AG09309 (cell line): ENCODE measurements at regions not wholly inside any gene's neighbourhood (a gene's known extent, or its start where the extent isn't known, plus 50 kb on each side); places are given as distances from the start of the nearest gene placed in this dataset.

Experiments
- DNase-seq: peaks from one replicate; pipeline ENCODE4 v3.0.0-alpha.2; 2010; ENCODE audit warnings: low read depth
- H3K4me3 ChIP-seq: 2 replicates; pipeline ENCODE4 v1.5.1; 2011; ENCODE audit warnings: mild to moderate bottlenecking, low read depth, low read length, moderate library complexity; ENCODE audit not compliant: control insufficient read depth
- TF ChIP-seq, protein P1 (sequence below): IDR thresholded peaks from 2 replicates; pipeline ENCODE4 v1.5.1; 2011; ENCODE audit warnings: mild to moderate bottlenecking, low read depth, low read length, inconsistent platforms; ENCODE audit not compliant: insufficient read depth, control insufficient read depth; ENCODE audit errors: missing control alignments

DNA sequence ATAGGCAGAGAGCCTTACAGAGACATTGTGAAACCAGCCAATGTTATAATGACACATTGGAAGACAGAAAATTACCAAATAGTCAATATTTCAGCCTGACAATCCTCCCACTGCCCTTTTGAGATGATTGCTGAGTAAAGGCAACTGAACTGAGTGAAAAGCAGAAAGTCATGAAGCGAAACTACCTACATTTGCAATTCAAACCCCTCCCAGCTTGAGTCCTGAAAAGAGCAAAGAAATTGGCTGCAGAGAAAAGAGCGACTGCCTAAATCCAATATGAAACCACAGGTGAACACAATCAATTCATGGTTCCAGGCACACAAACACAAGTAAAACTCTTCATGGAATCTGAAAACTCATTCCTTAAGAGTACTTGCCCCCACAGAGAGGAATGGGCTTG is 143.4 kb upstream of the CHRM3 start:
- TF ChIP-seq, protein P1, sequence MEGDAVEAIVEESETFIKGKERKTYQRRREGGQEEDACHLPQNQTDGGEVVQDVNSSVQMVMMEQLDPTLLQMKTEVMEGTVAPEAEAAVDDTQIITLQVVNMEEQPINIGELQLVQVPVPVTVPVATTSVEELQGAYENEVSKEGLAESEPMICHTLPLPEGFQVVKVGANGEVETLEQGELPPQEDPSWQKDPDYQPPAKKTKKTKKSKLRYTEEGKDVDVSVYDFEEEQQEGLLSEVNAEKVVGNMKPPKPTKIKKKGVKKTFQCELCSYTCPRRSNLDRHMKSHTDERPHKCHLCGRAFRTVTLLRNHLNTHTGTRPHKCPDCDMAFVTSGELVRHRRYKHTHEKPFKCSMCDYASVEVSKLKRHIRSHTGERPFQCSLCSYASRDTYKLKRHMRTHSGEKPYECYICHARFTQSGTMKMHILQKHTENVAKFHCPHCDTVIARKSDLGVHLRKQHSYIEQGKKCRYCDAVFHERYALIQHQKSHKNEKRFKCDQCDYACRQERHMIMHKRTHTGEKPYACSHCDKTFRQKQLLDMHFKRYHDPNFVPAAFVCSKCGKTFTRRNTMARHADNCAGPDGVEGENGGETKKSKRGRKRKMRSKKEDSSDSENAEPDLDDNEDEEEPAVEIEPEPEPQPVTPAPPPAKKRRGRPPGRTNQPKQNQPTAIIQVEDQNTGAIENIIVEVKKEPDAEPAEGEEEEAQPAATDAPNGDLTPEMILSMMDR: no peak
- H3K4me3 ChIP-seq: no peak overlapping the region
- DNase-seq: no peak

DNA sequence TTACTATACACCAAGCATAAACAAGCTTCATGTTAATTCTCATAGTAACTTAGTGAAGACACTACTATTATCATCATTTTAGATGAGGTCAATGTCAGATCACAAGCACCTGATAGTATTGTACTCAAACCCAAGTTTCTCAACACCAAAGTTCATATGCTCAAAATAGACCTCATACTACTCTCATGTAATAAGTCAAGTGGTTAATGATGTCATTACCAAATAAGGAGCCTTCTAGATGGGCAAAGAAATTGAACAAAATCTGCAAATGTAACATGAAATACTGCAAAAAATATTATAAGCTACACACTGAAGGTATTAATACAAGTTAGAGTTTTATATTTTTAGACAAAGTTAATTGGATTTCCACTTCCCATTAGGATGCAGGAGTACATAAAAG is 144.0 kb upstream of the CHRM3 start:
- TF ChIP-seq, protein P1: no peak
- DNase-seq: no peak
- H3K4me3 ChIP-seq: no peak overlapping the region

DNA sequence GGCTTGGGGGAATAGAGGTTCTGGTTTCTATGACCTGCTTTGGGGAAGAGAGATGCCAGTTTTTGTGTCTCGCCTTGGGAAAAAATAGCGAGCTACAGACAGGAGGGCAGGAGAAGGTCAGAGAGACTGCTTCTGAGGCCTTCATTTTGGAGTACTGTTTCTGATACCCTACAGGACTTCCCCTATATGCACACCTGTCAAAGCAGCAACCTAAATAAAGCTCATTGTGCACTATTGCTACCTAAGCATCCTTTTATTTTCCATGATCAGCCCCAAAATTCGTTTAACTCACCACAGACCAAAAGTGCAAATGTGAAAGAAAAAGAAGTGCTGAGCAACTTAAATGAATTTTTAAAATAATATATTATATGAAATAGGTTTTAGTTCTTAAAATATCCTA is 145.6 kb upstream of the CHRM3 start:
- TF ChIP-seq, protein P1: no peak
- H3K4me3 ChIP-seq: no peak overlapping the region
- DNase-seq: no peak

DNA sequence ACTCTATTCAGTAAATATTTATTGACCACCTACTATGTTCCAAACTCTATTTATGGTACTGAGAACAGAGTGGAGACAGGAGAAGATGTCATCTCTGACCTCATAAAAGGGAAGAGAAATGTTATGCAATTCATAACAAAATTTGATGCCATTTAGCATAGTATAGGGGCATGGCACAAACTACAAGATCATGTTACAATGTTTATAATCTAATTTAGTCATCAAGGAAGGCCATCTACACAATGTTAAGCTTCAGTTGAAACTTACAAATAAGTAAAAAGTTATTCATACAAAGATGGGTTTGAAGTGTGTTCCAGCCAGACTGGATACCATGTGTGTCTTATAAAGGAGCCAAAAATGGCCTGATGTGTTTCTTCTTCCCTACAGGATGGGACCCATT is 146.8 kb upstream of the CHRM3 start:
- H3K4me3 ChIP-seq: no peak overlapping the region
- DNase-seq: no peak
- TF ChIP-seq, protein P1: no peak

DNA sequence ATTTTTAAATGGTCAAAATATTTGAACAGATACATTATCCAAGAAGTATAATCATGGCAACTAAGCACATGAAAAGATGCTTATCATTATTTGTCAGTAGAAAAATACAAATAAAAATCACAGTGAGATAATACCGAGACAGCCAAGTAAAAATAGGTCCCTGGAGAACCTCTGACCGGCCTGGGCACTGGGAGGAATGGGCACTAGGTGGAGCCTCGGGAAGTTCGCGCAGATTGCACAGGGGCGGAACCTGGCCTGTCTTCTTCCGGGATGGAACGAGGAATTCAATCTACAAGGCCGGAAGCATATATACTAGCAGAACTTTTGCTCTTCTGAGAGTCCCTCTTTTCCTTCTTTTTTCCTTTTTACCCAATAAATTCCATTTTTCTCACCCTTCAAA is 148.5 kb upstream of the CHRM3 start:
- TF ChIP-seq, protein P1: no peak
- no peak for DNase-seq
- no peak overlapping the region for H3K4me3 ChIP-seq

DNA sequence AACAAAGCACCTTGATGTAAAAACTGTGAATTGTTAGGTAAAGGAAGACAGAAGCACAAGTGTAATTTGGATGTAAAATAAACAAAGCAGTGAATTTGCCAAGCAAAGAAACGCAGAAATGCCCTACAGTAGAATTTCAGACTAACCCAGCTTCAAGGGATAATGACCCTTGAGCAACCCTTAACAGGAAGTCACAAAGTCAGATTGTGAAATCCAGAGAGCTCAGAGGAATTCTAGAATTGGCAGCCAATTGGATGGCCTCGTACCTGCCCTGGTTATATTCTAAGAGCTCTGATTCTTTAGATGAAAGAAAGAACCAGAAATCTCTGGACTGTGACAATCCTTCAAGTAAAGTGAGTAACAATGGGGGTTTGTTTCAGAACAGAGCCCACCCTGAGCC is 152.7 kb upstream of the CHRM3 start:
- TF ChIP-seq, protein P1: no peak
- no peak for DNase-seq
- no peak overlapping the region for H3K4me3 ChIP-seq

DNA sequence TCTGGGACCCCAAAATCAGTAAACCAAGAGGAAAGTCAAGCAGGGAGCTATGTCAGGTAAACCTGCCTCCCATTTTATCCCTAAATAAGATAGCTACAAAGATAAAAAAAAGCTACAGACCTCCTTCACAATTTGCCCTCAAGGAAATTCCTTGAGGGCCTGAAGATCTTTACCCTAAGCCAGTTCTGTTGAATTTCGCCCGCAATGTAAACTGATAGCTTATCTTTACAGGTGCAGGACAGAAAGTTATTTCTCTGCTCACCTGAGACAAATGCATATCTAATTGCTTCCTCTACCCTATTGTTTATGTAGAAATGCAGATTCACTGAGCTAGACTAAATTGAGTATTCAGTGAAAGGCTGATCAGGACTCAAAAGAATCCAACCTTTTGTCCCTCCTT is 153.4 kb upstream of the CHRM3 start:
- H3K4me3 ChIP-seq: no peak overlapping the region
- TF ChIP-seq, protein P1: no peak
- no peak for DNase-seq
